ENCODE measurements at regions not wholly inside any gene's neighbourhood (a gene's known extent, or its start where the extent isn't known, plus 50 kb on each side); places are given as distances from the start of the nearest gene placed in this dataset.

DNA sequence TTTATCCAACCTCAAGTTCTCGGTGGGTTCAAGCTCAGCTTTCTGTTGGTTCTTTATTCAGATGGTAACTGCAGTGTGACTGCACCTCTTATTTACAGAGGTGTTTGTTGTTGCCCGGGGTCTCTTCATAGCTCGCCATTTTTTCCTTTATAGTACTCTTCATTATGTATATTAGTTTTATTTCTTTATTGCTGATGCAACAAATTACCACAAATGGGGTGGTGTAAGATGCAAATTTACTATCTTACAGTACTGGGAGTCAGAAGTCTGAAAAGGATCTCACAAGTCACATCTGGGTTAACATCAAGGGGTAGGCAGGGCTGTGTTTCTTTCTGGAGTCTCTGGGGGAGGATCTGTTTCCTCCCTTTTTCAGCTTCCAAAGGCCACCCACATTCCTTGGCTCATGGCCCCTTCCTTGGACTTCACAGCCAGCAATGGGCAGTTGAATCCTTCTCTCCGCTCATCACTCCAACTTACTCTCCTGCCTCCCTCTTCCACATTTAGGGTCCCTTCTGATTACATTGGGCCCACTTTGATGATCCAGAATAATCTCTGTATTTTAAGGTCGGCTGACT, 241.2 kb downstream of the HAPSTR1 start:
- TF ChIP-seq EZH2phosphoT487 (IDR thresholded peaks at IDR 0.05; ENCODE audit: low read length) (no peak), EZH2 (optimal IDR thresholded peaks at IDR 0.05; ENCODE audit: low read depth, low read length) (no peak)
- TF ChIP-seq, protein P1, sequence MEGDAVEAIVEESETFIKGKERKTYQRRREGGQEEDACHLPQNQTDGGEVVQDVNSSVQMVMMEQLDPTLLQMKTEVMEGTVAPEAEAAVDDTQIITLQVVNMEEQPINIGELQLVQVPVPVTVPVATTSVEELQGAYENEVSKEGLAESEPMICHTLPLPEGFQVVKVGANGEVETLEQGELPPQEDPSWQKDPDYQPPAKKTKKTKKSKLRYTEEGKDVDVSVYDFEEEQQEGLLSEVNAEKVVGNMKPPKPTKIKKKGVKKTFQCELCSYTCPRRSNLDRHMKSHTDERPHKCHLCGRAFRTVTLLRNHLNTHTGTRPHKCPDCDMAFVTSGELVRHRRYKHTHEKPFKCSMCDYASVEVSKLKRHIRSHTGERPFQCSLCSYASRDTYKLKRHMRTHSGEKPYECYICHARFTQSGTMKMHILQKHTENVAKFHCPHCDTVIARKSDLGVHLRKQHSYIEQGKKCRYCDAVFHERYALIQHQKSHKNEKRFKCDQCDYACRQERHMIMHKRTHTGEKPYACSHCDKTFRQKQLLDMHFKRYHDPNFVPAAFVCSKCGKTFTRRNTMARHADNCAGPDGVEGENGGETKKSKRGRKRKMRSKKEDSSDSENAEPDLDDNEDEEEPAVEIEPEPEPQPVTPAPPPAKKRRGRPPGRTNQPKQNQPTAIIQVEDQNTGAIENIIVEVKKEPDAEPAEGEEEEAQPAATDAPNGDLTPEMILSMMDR (IDR thresholded peaks at IDR 0.05; ENCODE audit: low read length) = no peak
- H3K9me2 ChIP-seq (replicated peaks; ENCODE audit: insufficient read depth, low read length) = no peaks in the 10 kb centered on the region
- no peak overlapping the region for H3K4me2 ChIP-seq (ENCODE audit: low read depth, low read length)
- DNase-seq = no peak
- H3K9ac ChIP-seq (ENCODE audit: low read length) = no peak overlapping the region
- H3K27ac ChIP-seq (ENCODE audit: low read length) = no peak overlapping the region
- no peaks in the 10 kb centered on the region for H3K79me2 ChIP-seq (ENCODE audit: low read length)
- H3K9me3 ChIP-seq (replicated peaks; ENCODE audit: insufficient read depth, low read length) = no peaks in the 10 kb centered on the region
- H3K27me3 ChIP-seq (replicated peaks; ENCODE audit: insufficient read depth, low read length) = no peaks in the 10 kb centered on the region
- H4K20me1 ChIP-seq (ENCODE audit: insufficient read depth, low read length) = no peaks in the 10 kb centered on the region
- H2AFZ ChIP-seq (ENCODE audit: low read length) = no peak overlapping the region
- H3F3A ChIP-seq (ENCODE audit: insufficient read depth, low read length) = no peaks in the 10 kb centered on the region
- H3K4me1 ChIP-seq (ENCODE audit: low read length) = no peaks in the 10 kb centered on the region
- no peak overlapping the region for H3K4me3 ChIP-seq (ENCODE audit: low read length)
- H3K36me3 ChIP-seq (replicated peaks; ENCODE audit: insufficient read depth, low read length) = no peaks in the 10 kb centered on the region

DNA sequence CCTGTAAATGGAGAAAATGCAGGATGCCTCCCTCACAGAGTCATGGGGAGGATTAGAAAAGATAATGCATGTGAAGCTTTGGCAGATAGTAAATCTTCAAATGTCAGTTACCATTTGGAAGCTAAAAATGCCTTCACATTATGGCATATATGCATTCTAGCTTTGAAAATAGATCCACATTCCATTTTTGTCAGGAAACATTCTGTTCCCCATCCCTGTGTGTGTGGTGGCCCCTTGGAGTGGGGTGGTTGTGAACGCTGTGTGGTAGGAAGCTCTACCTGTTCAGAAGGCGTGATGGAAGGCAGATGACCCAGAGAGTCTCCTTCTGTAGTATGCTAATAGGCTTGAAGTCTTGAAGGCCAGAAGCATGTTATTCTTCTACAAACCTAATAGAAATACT, 242.0 kb downstream of the HAPSTR1 start:
- H3F3A ChIP-seq (ENCODE audit: insufficient read depth, low read length) = no peaks in the 10 kb centered on the region
- no peaks in the 10 kb centered on the region for H3K27me3 ChIP-seq (replicated peaks; ENCODE audit: insufficient read depth, low read length)
- H4K20me1 ChIP-seq (ENCODE audit: insufficient read depth, low read length) = no peaks in the 10 kb centered on the region
- no peak overlapping the region for H3K9ac ChIP-seq (ENCODE audit: low read length)
- no peak for DNase-seq
- TF ChIP-seq, protein P1 (IDR thresholded peaks at IDR 0.05; ENCODE audit: low read length) = no peak
- TF ChIP-seq EZH2phosphoT487 (IDR thresholded peaks at IDR 0.05; ENCODE audit: low read length) (no peak), EZH2 (optimal IDR thresholded peaks at IDR 0.05; ENCODE audit: low read depth, low read length) (no peak)
- no peaks in the 10 kb centered on the region for H3K9me3 ChIP-seq (replicated peaks; ENCODE audit: insufficient read depth, low read length)
- H3K9me2 ChIP-seq (replicated peaks; ENCODE audit: insufficient read depth, low read length) = no peaks in the 10 kb centered on the region
- H3K79me2 ChIP-seq (ENCODE audit: low read length) = no peaks in the 10 kb centered on the region
- H3K4me2 ChIP-seq (ENCODE audit: low read depth, low read length) = no peak overlapping the region
- H3K36me3 ChIP-seq (replicated peaks; ENCODE audit: insufficient read depth, low read length) = no peaks in the 10 kb centered on the region
- no peaks in the 10 kb centered on the region for H3K4me1 ChIP-seq (ENCODE audit: low read length)
- H3K27ac ChIP-seq (ENCODE audit: low read length) = no peak overlapping the region
- no peak overlapping the region for H2AFZ ChIP-seq (ENCODE audit: low read length)
- H3K4me3 ChIP-seq (ENCODE audit: low read length) = no peak overlapping the region

DNA sequence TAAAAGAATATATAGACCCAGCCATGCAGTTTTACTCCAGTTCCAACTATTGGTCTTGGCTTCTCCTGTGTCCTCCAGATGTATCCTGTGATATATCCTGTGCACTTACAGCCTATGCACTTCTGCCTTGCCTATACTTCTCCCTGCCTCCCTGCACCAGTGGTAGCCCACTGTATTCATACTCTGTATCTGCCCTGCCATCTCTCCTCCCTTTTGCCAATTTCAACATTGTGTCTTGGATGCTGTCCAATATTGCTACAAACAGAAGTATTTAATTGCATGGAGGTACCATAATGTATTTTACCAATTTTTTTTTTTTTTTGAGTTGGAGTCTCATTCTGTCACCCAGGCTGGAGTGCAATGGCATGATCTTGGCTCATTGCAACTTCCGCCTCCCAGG, 242.7 kb downstream of the HAPSTR1 start:
- Histone ChIP-seq H4K20me1 (ENCODE audit: insufficient read depth, low read length) (no peaks in the 10 kb centered on the region), H2AFZ (ENCODE audit: low read length) (no peak overlapping the region), H3K9me3 (replicated peaks; ENCODE audit: insufficient read depth, low read length) (no peaks in the 10 kb centered on the region), H3F3A (ENCODE audit: insufficient read depth, low read length) (no peaks in the 10 kb centered on the region), H3K79me2 (ENCODE audit: low read length) (no peaks in the 10 kb centered on the region), H3K4me2 (ENCODE audit: low read depth, low read length) (no peak overlapping the region), H3K36me3 (replicated peaks; ENCODE audit: insufficient read depth, low read length) (no peaks in the 10 kb centered on the region), H3K27ac (ENCODE audit: low read length) (no peak overlapping the region), H3K9ac (ENCODE audit: low read length) (no peak overlapping the region), H3K27me3 (replicated peaks; ENCODE audit: insufficient read depth, low read length) (no peaks in the 10 kb centered on the region), H3K9me2 (replicated peaks; ENCODE audit: insufficient read depth, low read length) (no peaks in the 10 kb centered on the region), H3K4me3 (ENCODE audit: low read length) (no peak overlapping the region), H3K4me1 (ENCODE audit: low read length) (no peaks in the 10 kb centered on the region)
- no peak for TF ChIP-seq EZH2 (optimal IDR thresholded peaks at IDR 0.05; ENCODE audit: low read depth, low read length)
- TF ChIP-seq, protein P1 (IDR thresholded peaks at IDR 0.05; ENCODE audit: low read length) = no peak
- no peak for TF ChIP-seq EZH2phosphoT487 (IDR thresholded peaks at IDR 0.05; ENCODE audit: low read length)
- no peak for DNase-seq
